GM23338 (cell line): ENCODE measurements at regions not wholly inside any gene's neighbourhood (a gene's known extent, or its start where the extent isn't known, plus 50 kb on each side); places are given as distances from the start of the nearest gene placed in this dataset.

ENCODE experiments used
- ATAC-seq: fragments of 200-7000 bp; cut with Tn5 transposase; 3 replicates; pipeline ENCODE4 v1.9.1; 2020
- DNase-seq: peaks from one replicate; pipeline ENCODE4 v3.0.0-alpha.2; 2015; ENCODE audit warnings: low spot score
- H2AFZ ChIP-seq: fragments of 200-600 bp; sonication (generic); 2 replicates; pipeline ENCODE4 v1.8.0; 2016; ENCODE audit warnings: antibody characterized with exemption, mild to moderate bottlenecking, moderate library complexity
- H3F3A ChIP-seq: fragments of 200-600 bp; sonication (generic); replicated peaks from 2 replicates; pipeline ENCODE4 v1.8.0; 2017; ENCODE audit warnings: antibody characterized with exemption, mixed run types, low read depth
- H3K27ac ChIP-seq: fragments of 200-600 bp; sonication (generic); 2 replicates; pipeline ENCODE4 v1.6.1; 2016; ENCODE audit warnings: low read depth
- H3K27me3 ChIP-seq: fragments of 200-600 bp; sonication (generic); 2 replicates; pipeline ENCODE4 v1.8.0; 2016; ENCODE audit warnings: mild to moderate bottlenecking, mixed run types, moderate library complexity; ENCODE audit not compliant: insufficient read depth
- H3K36me3 ChIP-seq: fragments of 200-600 bp; sonication (generic); 2 replicates; pipeline ENCODE4 v1.8.0; 2016; ENCODE audit warnings: mild to moderate bottlenecking; ENCODE audit not compliant: insufficient read depth
- H3K4me1 ChIP-seq: fragments of 200-600 bp; sonication (generic); 2 replicates; pipeline ENCODE4 v1.8.0; 2016; ENCODE audit warnings: mild to moderate bottlenecking, moderate library complexity; ENCODE audit not compliant: insufficient read depth
- H3K4me2 ChIP-seq: fragments of 200-600 bp; sonication (generic); 2 replicates; pipeline ENCODE4 v1.7.1; 2017; ENCODE audit warnings: mixed run types
- H3K4me3 ChIP-seq: fragments of 200-600 bp; sonication (generic); 2 replicates; pipeline ENCODE4 v1.6.1; 2016; ENCODE audit warnings: mixed run types
- H3K79me2 ChIP-seq: fragments of 200-600 bp; sonication (generic); replicated peaks from 2 replicates; pipeline ENCODE4 v1.8.0; 2017; ENCODE audit warnings: mild to moderate bottlenecking; ENCODE audit not compliant: insufficient read depth
- H3K9me2 ChIP-seq: fragments of 200-600 bp; sonication (generic); 2 replicates; pipeline ENCODE4 v1.8.0; 2017; ENCODE audit not compliant: insufficient read depth
- H4K20me1 ChIP-seq: fragments of 200-600 bp; sonication (generic); replicated peaks from 2 replicates; pipeline ENCODE4 v1.8.0; 2017; ENCODE audit warnings: mild to moderate bottlenecking; ENCODE audit not compliant: insufficient read depth
- H3K27ac Mint-ChIP-seq: 2 replicates; pipeline ENCODE4 v1.8.0; 2020; ENCODE audit warnings: inconsistent platforms, mild to moderate bottlenecking, moderate library complexity, mixed read lengths
- H3K27me3 Mint-ChIP-seq: 3 replicates; pipeline ENCODE4 v1.8.0; 2022; ENCODE audit warnings: low read depth, mild to moderate bottlenecking, moderate library complexity, mixed read lengths, inconsistent platforms; ENCODE audit not compliant: insufficient read depth, poor library complexity
- H3K36me3 Mint-ChIP-seq: 3 replicates; pipeline ENCODE4 v1.8.0; 2021; ENCODE audit warnings: low read depth, mild to moderate bottlenecking, inconsistent platforms, moderate library complexity, mixed read lengths
- H3K4me1 Mint-ChIP-seq: 3 replicates; pipeline ENCODE4 v1.8.0; 2020; ENCODE audit warnings: mild to moderate bottlenecking, inconsistent platforms, mixed read lengths
- H3K4me3 Mint-ChIP-seq: 3 replicates; pipeline ENCODE4 v1.8.0; 2021; ENCODE audit warnings: moderate library complexity, mild to moderate bottlenecking, inconsistent platforms, mixed read lengths
- H3K9me3 Mint-ChIP-seq: 3 replicates; pipeline ENCODE4 v1.8.0; 2020; ENCODE audit warnings: moderate library complexity, mild to moderate bottlenecking, inconsistent platforms, mixed read lengths
- CREB1 ChIP-seq: fragments of 250-450 bp; sonication (Bioruptor Pico); IDR thresholded peaks from 2 replicates; pipeline ENCODE4 v1.5.0; 2020; ENCODE audit warnings: low read depth, mild to moderate bottlenecking, moderate library complexity
- EZH2 ChIP-seq: fragments of 200-600 bp; sonication (generic); IDR thresholded peaks from one replicate; pipeline ENCODE4 v1.8.0; 2017; ENCODE audit warnings: antibody characterized with exemption, mild to moderate bottlenecking, low read depth; ENCODE audit not compliant: unreplicated experiment
- JUNB ChIP-seq: IDR thresholded peaks from one replicate; pipeline ENCODE4 v1.6.1; 2016; ENCODE audit warnings: antibody characterized with exemption; ENCODE audit not compliant: unreplicated experiment
- NANOG ChIP-seq: IDR thresholded peaks from 2 replicates; pipeline ENCODE4 v1.6.1; 2016; ENCODE audit warnings: antibody characterized with exemption, borderline replicate concordance
- STAT1 ChIP-seq: IDR thresholded peaks from one replicate; pipeline ENCODE4 v1.6.1; 2016; ENCODE audit warnings: antibody characterized with exemption; ENCODE audit not compliant: unreplicated experiment
- ZNF114 ChIP-seq: fragments of 250-450 bp; sonication (Bioruptor Pico); IDR thresholded peaks from 2 replicates; pipeline ENCODE4 v1.5.0; 2020; ENCODE audit warnings: mild to moderate bottlenecking, moderate library complexity
- TF ChIP-seq, protein P1 (sequence below): IDR thresholded peaks from 2 replicates; pipeline ENCODE4 v1.6.1; 2016; ENCODE audit warnings: antibody characterized with exemption
- TF ChIP-seq, protein P2 (sequence below): fragments of 250-450 bp; sonication (Bioruptor Pico); IDR thresholded peaks from 2 replicates; pipeline ENCODE4 v1.5.0; 2020; ENCODE audit warnings: mild to moderate bottlenecking, moderate library complexity

DNA sequence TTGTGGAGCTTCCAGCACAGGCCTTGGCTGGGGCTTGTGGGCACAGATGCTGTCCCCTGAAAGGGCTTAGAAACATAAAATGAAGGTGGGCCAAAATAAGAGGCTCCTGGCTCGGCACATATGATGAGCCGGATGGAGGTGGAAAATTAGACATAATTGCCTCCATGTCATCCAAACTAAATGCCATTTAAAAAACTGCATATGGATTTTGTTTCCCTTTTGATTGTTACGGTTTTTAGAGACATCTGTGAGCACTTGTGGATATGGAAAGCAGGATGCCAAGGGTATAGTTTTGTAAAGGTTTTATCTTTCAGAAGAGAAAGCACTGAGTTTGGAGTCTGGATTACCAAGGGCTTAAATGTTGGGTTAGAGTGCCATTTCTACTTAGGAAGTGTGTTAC lies 498.3 kb downstream of the RIT2 start (continued):
- TF ChIP-seq, protein P1, sequence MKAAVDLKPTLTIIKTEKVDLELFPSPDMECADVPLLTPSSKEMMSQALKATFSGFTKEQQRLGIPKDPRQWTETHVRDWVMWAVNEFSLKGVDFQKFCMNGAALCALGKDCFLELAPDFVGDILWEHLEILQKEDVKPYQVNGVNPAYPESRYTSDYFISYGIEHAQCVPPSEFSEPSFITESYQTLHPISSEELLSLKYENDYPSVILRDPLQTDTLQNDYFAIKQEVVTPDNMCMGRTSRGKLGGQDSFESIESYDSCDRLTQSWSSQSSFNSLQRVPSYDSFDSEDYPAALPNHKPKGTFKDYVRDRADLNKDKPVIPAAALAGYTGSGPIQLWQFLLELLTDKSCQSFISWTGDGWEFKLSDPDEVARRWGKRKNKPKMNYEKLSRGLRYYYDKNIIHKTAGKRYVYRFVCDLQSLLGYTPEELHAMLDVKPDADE = no peak
- TF ChIP-seq JUNB (no peak), CREB1 (CRISPR knock-in tag) (no peak)
- TF ChIP-seq, protein P2, sequence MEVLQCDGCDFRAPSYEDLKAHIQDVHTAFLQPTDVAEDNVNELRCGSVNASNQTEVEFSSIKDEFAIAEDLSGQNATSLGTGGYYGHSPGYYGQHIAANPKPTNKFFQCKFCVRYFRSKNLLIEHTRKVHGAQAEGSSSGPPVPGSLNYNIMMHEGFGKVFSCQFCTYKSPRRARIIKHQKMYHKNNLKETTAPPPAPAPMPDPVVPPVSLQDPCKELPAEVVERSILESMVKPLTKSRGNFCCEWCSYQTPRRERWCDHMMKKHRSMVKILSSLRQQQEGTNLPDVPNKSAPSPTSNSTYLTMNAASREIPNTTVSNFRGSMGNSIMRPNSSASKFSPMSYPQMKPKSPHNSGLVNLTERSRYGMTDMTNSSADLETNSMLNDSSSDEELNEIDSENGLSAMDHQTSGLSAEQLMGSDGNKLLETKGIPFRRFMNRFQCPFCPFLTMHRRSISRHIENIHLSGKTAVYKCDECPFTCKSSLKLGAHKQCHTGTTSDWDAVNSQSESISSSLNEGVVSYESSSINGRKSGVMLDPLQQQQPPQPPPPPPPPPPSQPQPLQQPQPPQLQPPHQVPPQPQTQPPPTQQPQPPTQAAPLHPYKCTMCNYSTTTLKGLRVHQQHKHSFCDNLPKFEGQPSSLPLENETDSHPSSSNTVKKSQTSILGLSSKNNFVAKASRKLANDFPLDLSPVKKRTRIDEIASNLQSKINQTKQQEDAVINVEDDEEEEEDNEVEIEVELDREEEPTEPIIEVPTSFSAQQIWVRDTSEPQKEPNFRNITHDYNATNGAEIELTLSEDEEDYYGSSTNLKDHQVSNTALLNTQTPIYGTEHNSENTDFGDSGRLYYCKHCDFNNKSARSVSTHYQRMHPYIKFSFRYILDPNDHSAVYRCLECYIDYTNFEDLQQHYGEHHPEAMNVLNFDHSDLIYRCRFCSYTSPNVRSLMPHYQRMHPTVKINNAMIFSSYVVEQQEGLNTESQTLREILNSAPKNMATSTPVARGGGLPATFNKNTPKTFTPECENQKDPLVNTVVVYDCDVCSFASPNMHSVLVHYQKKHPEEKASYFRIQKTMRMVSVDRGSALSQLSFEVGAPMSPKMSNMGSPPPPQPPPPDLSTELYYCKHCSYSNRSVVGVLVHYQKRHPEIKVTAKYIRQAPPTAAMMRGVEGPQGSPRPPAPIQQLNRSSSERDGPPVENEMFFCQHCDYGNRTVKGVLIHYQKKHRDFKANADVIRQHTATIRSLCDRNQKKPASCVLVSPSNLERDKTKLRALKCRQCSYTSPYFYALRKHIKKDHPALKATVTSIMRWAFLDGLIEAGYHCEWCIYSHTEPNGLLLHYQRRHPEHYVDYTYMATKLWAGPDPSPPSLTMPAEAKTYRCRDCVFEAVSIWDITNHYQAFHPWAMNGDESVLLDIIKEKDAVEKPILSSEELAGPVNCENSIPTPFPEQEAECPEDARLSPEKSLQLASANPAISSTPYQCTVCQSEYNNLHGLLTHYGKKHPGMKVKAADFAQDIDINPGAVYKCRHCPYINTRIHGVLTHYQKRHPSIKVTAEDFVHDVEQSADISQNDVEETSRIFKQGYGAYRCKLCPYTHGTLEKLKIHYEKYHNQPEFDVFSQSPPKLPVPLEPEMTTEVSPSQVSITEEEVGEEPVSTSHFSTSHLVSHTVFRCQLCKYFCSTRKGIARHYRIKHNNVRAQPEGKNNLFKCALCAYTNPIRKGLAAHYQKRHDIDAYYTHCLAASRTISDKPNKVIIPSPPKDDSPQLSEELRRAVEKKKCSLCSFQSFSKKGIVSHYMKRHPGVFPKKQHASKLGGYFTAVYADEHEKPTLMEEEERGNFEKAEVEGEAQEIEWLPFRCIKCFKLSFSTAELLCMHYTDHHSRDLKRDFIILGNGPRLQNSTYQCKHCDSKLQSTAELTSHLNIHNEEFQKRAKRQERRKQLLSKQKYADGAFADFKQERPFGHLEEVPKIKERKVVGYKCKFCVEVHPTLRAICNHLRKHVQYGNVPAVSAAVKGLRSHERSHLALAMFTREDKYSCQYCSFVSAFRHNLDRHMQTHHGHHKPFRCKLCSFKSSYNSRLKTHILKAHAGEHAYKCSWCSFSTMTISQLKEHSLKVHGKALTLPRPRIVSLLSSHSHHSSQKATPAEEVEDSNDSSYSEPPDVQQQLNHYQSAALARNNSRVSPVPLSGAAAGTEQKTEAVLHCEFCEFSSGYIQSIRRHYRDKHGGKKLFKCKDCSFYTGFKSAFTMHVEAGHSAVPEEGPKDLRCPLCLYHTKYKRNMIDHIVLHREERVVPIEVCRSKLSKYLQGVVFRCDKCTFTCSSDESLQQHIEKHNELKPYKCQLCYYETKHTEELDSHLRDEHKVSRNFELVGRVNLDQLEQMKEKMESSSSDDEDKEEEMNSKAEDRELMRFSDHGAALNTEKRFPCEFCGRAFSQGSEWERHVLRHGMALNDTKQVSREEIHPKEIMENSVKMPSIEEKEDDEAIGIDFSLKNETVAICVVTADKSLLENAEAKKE (CRISPR knock-in tag) = no peak

- H3K4me1 ChIP-seq = no peaks in the 10 kb centered on the region
- no peaks in the 10 kb centered on the region for H3K27me3 Mint-ChIP-seq
- no peak overlapping the region for H3K4me3 Mint-ChIP-seq
- no peaks in the 10 kb centered on the region for H3K9me3 Mint-ChIP-seq
- no peak overlapping the region for H2AFZ ChIP-seq
- no peaks in the 10 kb centered on the region for H3K27me3 ChIP-seq
- H3K4me2 ChIP-seq = no peak overlapping the region
- no peak for ATAC-seq
- no peak overlapping the region for H3K4me3 ChIP-seq
- no peaks in the 10 kb centered on the region for H4K20me1 ChIP-seq
- no peak overlapping the region for H3K27ac Mint-ChIP-seq
- no peaks in the 10 kb centered on the region for H3F3A ChIP-seq
- H3K36me3 ChIP-seq = no peaks in the 10 kb centered on the region
- peaks cover 3% of the 10 kb centered on the region; the same call in 1 of the 3 replicates for H3K4me1 Mint-ChIP-seq
- H3K9me2 ChIP-seq = peaks cover 15% of the 10 kb centered on the region
- no peak overlapping the region for H3K27ac ChIP-seq
- no peaks in the 10 kb centered on the region for H3K79me2 ChIP-seq
- no peaks in the 10 kb centered on the region for H3K36me3 Mint-ChIP-seq
- DNase-seq = no peak
- TF ChIP-seq ZNF114 (CRISPR knock-in tag) (no peak), JUNB (no peak), NANOG (no peak), EZH2 (no peak), STAT1 (no peak)
- TF ChIP-seq, protein P2 (CRISPR knock-in tag) = no peak
- TF ChIP-seq, protein P1 = no peak
These were observed 495.7 kb downstream of the RIT2 start for GRCh38 chr18:42619771-42620170.
